Loucy (cell line): ENCODE measurements at regions not wholly inside any gene's neighbourhood (a gene's known extent, or its start where the extent isn't known, plus 50 kb on each side); places are given as distances from the start of the nearest gene placed in this dataset.

ENCODE experiments used
- EZH2phosphoT487 ChIP-seq: fragments of 200-600 bp; IDR thresholded peaks from 2 replicates; pipeline ENCODE4 v1.6.1; 2018; ENCODE audit warnings: antibody characterized with exemption, mild to moderate bottlenecking, moderate library complexity, borderline replicate concordance
- TF ChIP-seq, protein P1 (sequence below): fragments of 200-600 bp; sonication (generic); conservative IDR thresholded peaks from 2 replicates; pipeline ENCODE4 v1.5.1; 2014; ENCODE audit warnings: mild to moderate bottlenecking, antibody characterized with exemption, low read length

DNA sequence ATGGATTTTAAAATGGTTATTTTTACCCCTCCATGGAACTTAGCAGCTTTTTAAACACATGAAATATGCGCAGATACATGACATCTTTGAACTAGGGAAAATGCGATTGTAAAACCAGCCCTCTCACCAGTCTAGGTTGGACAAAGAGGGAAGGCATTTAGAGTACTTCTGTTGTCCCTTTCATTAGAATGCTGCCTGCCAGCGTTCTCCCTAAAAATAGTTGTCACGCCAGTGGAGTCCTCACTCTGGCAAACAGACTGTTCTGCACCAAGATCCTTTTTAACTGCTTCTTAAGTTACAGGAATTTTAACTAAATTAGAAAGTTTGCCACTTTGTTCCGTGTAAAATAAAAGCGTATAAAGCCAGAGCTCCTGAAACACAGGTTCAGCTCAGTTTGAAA lies 295.3 kb downstream of the VPS13C start:
- TF ChIP-seq, protein P1, sequence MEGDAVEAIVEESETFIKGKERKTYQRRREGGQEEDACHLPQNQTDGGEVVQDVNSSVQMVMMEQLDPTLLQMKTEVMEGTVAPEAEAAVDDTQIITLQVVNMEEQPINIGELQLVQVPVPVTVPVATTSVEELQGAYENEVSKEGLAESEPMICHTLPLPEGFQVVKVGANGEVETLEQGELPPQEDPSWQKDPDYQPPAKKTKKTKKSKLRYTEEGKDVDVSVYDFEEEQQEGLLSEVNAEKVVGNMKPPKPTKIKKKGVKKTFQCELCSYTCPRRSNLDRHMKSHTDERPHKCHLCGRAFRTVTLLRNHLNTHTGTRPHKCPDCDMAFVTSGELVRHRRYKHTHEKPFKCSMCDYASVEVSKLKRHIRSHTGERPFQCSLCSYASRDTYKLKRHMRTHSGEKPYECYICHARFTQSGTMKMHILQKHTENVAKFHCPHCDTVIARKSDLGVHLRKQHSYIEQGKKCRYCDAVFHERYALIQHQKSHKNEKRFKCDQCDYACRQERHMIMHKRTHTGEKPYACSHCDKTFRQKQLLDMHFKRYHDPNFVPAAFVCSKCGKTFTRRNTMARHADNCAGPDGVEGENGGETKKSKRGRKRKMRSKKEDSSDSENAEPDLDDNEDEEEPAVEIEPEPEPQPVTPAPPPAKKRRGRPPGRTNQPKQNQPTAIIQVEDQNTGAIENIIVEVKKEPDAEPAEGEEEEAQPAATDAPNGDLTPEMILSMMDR: no peak
- TF ChIP-seq EZH2phosphoT487: no peak
